H9 (cell line): ENCODE measurements at regions not wholly inside any gene's neighbourhood (a gene's known extent, or its start where the extent isn't known, plus 50 kb on each side); places are given as distances from the start of the nearest gene placed in this dataset.
A peak's percentile ranks its signal among the peaks of the same experiment; 100 is the strongest.

Experiments
- DNase-seq: peaks from one replicate; pipeline ENCODE4 v3.0.0-alpha.2; 2017
- H2AFZ ChIP-seq: one replicate; pipeline ENCODE4 v1.6.1; 2013; ENCODE audit warnings: mild to moderate bottlenecking, low read length, control low read depth, moderate library complexity
- H2AK5ac ChIP-seq: 2 replicates; pipeline ENCODE4 v1.6.1; 2013; ENCODE audit warnings: low read length, control low read depth, mixed read lengths; ENCODE audit not compliant: insufficient read length
- H2BK120ac ChIP-seq: one replicate; pipeline ENCODE4 v1.6.1; 2013; ENCODE audit warnings: low read depth, mild to moderate bottlenecking, low read length, control low read depth, inconsistent platforms; ENCODE audit not compliant: poor library complexity, severe bottlenecking
- H2BK12ac ChIP-seq: 2 replicates; pipeline ENCODE4 v1.6.1; 2013; ENCODE audit warnings: low read length, control low read depth, mixed read lengths, low read depth; ENCODE audit not compliant: insufficient read length
- H2BK15ac ChIP-seq: 2 replicates; pipeline ENCODE4 v1.6.1; 2013; ENCODE audit warnings: low read depth, low read length, control low read depth
- H2BK20ac ChIP-seq: one replicate; pipeline ENCODE4 v1.6.1; 2013; ENCODE audit warnings: low read depth, mild to moderate bottlenecking, low read length, control low read depth, inconsistent platforms; ENCODE audit not compliant: poor library complexity, severe bottlenecking
- H2BK5ac ChIP-seq: 2 replicates; pipeline ENCODE4 v1.6.1; 2013; ENCODE audit warnings: low read length, control low read depth, mixed read lengths; ENCODE audit not compliant: insufficient read length
- H3K14ac ChIP-seq: 2 replicates; pipeline ENCODE4 v1.6.1; 2013; ENCODE audit warnings: low read length, control low read depth; ENCODE audit not compliant: insufficient read depth
- H3K18ac ChIP-seq: 2 replicates; pipeline ENCODE4 v1.6.1; 2013; ENCODE audit warnings: low read depth, mild to moderate bottlenecking, mixed read lengths, low read length, control low read depth; ENCODE audit not compliant: insufficient read length
- H3K23ac ChIP-seq: 2 replicates; pipeline ENCODE4 v1.6.1; 2013; ENCODE audit warnings: low read length, control low read depth, mixed read lengths, low read depth; ENCODE audit not compliant: insufficient read length
- H3K23me2 ChIP-seq: 2 replicates; pipeline ENCODE4 v1.6.1; 2013; ENCODE audit warnings: low read depth, mild to moderate bottlenecking, mixed read lengths, low read length, control low read depth; ENCODE audit not compliant: insufficient read length, poor library complexity, severe bottlenecking
- H3K27ac ChIP-seq: 2 replicates; pipeline ENCODE4 v1.5.1; 2013; ENCODE audit warnings: low read length, control low read depth, mixed read lengths, low read depth; ENCODE audit not compliant: insufficient read length
- H3K27me3 ChIP-seq: 2 replicates; pipeline ENCODE4 v1.6.1; 2013; ENCODE audit warnings: low read length, control low read depth, inconsistent platforms; ENCODE audit not compliant: insufficient read depth
- H3K4ac ChIP-seq: 2 replicates; pipeline ENCODE4 v1.6.1; 2013; ENCODE audit warnings: low read depth, mild to moderate bottlenecking, control low read depth, inconsistent platforms, low read length, moderate library complexity
- H3K4me1 ChIP-seq: 2 replicates; pipeline ENCODE4 v1.6.1; 2013; ENCODE audit warnings: low read length, control low read depth, inconsistent platforms; ENCODE audit not compliant: insufficient read depth
- H3K4me2 ChIP-seq: 2 replicates; pipeline ENCODE4 v1.6.1; 2013; ENCODE audit warnings: low read length, control low read depth, mixed read lengths; ENCODE audit not compliant: insufficient read length, insufficient read depth
- H3K56ac ChIP-seq: 2 replicates; pipeline ENCODE4 v1.6.1; 2013; ENCODE audit warnings: low read depth, mild to moderate bottlenecking, mixed read lengths, low read length, control low read depth; ENCODE audit not compliant: insufficient read length
- H3K79me1 ChIP-seq: 2 replicates; pipeline ENCODE4 v1.6.1; 2013; ENCODE audit warnings: low read depth, mild to moderate bottlenecking, moderate library complexity, low read length, control low read depth, inconsistent platforms; ENCODE audit not compliant: insufficient read depth, poor library complexity, severe bottlenecking
- H3K79me2 ChIP-seq: 2 replicates; pipeline ENCODE4 v1.6.1; 2013; ENCODE audit warnings: low read length, control low read depth, inconsistent platforms; ENCODE audit not compliant: insufficient read depth
- H3K9ac ChIP-seq: 2 replicates; pipeline ENCODE4 v1.6.1; 2013; ENCODE audit warnings: low read length, control low read depth, mixed read lengths; ENCODE audit not compliant: insufficient read length; ENCODE audit errors: extremely low read depth
- H3K9me3 ChIP-seq: one replicate; pipeline ENCODE4 v1.6.1; 2013; ENCODE audit warnings: low read depth, low read length, inconsistent platforms; ENCODE audit not compliant: control insufficient read depth
- H3T11ph ChIP-seq: one replicate; pipeline ENCODE4 v1.6.1; 2013; ENCODE audit warnings: mild to moderate bottlenecking, low read length, control low read depth, inconsistent platforms
- H4K20me1 ChIP-seq: one replicate; pipeline ENCODE4 v1.6.1; 2013; ENCODE audit not compliant: control insufficient read depth, insufficient read length, insufficient read depth
- H4K5ac ChIP-seq: 2 replicates; pipeline ENCODE4 v1.6.1; 2013; ENCODE audit warnings: low read depth, mild to moderate bottlenecking, mixed read lengths, low read length, control low read depth; ENCODE audit not compliant: insufficient read length
- H4K8ac ChIP-seq: replicated peaks from 2 replicates; pipeline ENCODE4 v1.6.1; 2013; ENCODE audit warnings: low read length, control low read depth, mixed read lengths, low read depth; ENCODE audit not compliant: insufficient read length
- H4K91ac ChIP-seq: 2 replicates; pipeline ENCODE4 v1.6.1; 2013; ENCODE audit warnings: low read depth, mild to moderate bottlenecking, moderate library complexity, mixed read lengths, low read length, control low read depth; ENCODE audit not compliant: insufficient read length
- H3K27ac Mint-ChIP-seq, 3 experiments: 2 replicates in 2 of 3; 3 replicates in 1 of 3; pipeline ENCODE4 v1.8.0; 2020 to 2021; ENCODE audit warnings: mixed read lengths in 3 of 3, mild to moderate bottlenecking in 1 of 3, moderate library complexity in 1 of 3
- H3K27me3 Mint-ChIP-seq: 2 replicates; pipeline ENCODE4 v1.8.0; 2021; ENCODE audit warnings: low read depth, mild to moderate bottlenecking, moderate library complexity, mixed read lengths
- H3K36me3 Mint-ChIP-seq, 3 experiments: 2 replicates in 2 of 3; 3 replicates in 1 of 3; pipeline ENCODE4 v1.8.0; 2020 to 2021; ENCODE audit warnings: low read depth in 3 of 3, mixed read lengths in 3 of 3; ENCODE audit not compliant: insufficient read depth in 1 of 3
- H3K4me1 Mint-ChIP-seq, 2 experiments: 2 replicates each; pipeline ENCODE4 v1.8.0; 2020; ENCODE audit warnings: mixed read lengths in 2 of 2
- H3K4me3 Mint-ChIP-seq, 2 experiments: 2 replicates in 1 of 2; 3 replicates in 1 of 2; pipeline ENCODE4 v1.8.0; 2020 to 2021; ENCODE audit warnings: mild to moderate bottlenecking in 2 of 2, mixed read lengths in 2 of 2, moderate library complexity in 1 of 2
- H3K9me3 Mint-ChIP-seq, 2 experiments: 2 replicates in 1 of 2; 3 replicates in 1 of 2; pipeline ENCODE4 v1.8.0; 2020; ENCODE audit warnings: mild to moderate bottlenecking in 2 of 2, mixed read lengths in 2 of 2, moderate library complexity in 1 of 2
- WGBS: extraction: QIAGEN DNeasy Blood & Tissue Kit; methylation state at CpG from one replicate; pipeline ENCODE4 v1.1.7; 2013; ENCODE audit warnings: missing lambda C conversion rate, low lambda C conversion rate, mixed read lengths; ENCODE audit not compliant: insufficient read length; ENCODE audit errors: extremely low coverage; 5-methylcytosine and 5-hydroxymethylcytosine counted together
- TF ChIP-seq, protein P1 (sequence below): fragments of 200-600 bp; sonication (generic); conservative IDR thresholded peaks from 3 replicates; pipeline ENCODE4 v1.8.0; 2021; ENCODE audit warnings: antibody characterized with exemption, mild to moderate bottlenecking

DNA sequence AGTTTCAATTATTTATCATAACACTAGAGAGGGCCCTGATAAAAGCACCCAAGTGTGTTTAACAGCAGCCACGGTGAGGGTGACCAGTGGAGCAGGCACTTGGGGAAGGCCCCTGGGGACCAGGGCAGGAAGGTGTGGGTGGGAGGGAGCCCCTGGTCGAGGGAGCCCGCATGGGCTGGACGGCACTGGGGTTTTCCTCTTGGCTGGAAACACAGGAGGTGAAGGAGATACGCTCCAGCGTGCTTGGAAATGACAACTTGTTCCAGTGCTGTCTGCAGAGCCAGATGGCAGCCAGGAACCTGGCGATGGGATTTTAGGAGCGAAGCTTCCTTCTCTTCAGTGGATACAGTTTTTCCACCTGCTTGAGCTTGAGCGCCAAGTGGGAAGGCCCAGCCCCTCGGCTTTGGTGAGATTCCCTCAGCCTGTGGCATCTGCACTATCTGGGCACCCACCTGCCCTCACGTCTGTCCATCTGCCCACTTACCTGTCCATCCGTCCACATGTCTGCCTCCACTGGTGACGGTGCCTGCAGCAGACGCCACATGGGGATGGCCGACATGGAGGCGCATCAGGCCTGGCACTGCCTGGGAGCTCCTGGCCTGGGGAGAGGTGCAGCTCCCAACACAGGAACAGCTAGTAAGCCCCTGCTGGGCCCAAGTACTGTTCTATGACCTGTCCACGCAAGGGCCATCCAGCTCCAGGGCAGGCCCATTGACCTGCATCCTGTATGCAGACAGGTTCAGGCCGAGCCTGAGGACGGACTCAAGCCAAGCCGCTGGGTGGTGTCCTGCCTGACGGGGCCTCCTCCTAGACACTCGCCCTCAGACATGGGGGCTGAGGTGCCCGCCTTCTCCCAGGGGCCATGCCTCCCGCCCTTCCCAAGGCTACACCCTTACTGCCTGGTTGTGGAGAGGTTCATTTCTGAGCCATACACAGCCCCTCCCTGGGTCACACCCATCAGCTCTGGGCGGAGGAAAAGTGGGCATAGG, 192.2 kb upstream of the C14orf180 start:
- H3K23me2 ChIP-seq: no peaks in the 10 kb centered on the region
- H3K9me3 Mint-ChIP-seq: no peaks in the 10 kb centered on the region; a peak in 1 of 5 replicates
- H3K4me2 ChIP-seq: no peak overlapping the region
- no peak overlapping the region for H3K27ac ChIP-seq
- H3T11ph ChIP-seq: no peak overlapping the region
- H3K27me3 Mint-ChIP-seq: no peaks in the 10 kb centered on the region
- no peak overlapping the region for H2BK120ac ChIP-seq
- no CpG with 5 or more reads among the region's 25 CpGs for WGBS
- no peaks in the 10 kb centered on the region for H3K79me2 ChIP-seq
- no peak overlapping the region for H3K4ac ChIP-seq
- no peak overlapping the region for H4K5ac ChIP-seq
- no peak overlapping the region for H3K9ac ChIP-seq
- no peaks in the 10 kb centered on the region for H3K9me3 ChIP-seq
- TF ChIP-seq, protein P1, sequence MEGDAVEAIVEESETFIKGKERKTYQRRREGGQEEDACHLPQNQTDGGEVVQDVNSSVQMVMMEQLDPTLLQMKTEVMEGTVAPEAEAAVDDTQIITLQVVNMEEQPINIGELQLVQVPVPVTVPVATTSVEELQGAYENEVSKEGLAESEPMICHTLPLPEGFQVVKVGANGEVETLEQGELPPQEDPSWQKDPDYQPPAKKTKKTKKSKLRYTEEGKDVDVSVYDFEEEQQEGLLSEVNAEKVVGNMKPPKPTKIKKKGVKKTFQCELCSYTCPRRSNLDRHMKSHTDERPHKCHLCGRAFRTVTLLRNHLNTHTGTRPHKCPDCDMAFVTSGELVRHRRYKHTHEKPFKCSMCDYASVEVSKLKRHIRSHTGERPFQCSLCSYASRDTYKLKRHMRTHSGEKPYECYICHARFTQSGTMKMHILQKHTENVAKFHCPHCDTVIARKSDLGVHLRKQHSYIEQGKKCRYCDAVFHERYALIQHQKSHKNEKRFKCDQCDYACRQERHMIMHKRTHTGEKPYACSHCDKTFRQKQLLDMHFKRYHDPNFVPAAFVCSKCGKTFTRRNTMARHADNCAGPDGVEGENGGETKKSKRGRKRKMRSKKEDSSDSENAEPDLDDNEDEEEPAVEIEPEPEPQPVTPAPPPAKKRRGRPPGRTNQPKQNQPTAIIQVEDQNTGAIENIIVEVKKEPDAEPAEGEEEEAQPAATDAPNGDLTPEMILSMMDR: no peak
- no peak overlapping the region for H4K8ac ChIP-seq
- H2BK15ac ChIP-seq: no peak overlapping the region
- no peak overlapping the region for H3K18ac ChIP-seq
- no peak overlapping the region for H3K4me3 Mint-ChIP-seq
- no peaks in the 10 kb centered on the region for H4K20me1 ChIP-seq
- peak; percentile 22 for DNase-seq
- H3K4me1 ChIP-seq: no peaks in the 10 kb centered on the region
- no peak overlapping the region for H2BK12ac ChIP-seq
- peaks cover 11 to 31% of the 10 kb centered on the region in 2 experiments for H3K4me1 Mint-ChIP-seq
- no peak overlapping the region for H2AK5ac ChIP-seq
- H2AFZ ChIP-seq: no peak overlapping the region
- H2BK5ac ChIP-seq: no peak overlapping the region
- H3K27me3 ChIP-seq: no peaks in the 10 kb centered on the region
- no peak overlapping the region for H3K23ac ChIP-seq
- no peak overlapping the region; the same call in 1 of the 2 replicates for H3K14ac ChIP-seq
- H2BK20ac ChIP-seq: no peak overlapping the region
- no peaks in the 10 kb centered on the region for H3K79me1 ChIP-seq
- peak overlapping the region in 1 of 3 experiments; percentile 72; a peak in 1 of 7 replicates for H3K27ac Mint-ChIP-seq
- H3K36me3 Mint-ChIP-seq: no peaks in the 10 kb centered on the region
- no peak overlapping the region for H4K91ac ChIP-seq
- H3K56ac ChIP-seq: no peak overlapping the region
